ENCODE measurements at regions not wholly inside any gene's neighbourhood (a gene's known extent, or its start where the extent isn't known, plus 50 kb on each side); places are given as distances from the start of the nearest gene placed in this dataset.

DNA sequence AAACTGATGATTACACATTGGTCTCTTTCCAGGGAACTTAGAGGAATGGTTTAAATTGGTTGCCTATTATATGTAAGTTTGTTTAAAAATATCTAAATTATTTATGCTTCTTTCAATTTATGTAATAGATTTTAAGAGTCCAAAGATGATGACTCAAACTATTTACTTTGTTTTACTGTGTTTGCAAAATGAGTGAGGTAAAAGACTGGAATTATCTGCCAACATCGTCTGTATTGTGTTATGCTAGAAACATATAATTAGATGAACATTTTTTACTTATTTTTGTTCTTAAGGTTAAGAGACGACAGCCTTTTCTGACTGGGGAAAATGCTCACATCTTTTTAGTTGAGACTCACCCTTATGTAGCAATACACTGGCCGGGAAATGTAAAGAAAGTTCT is 51.1 kb upstream of the SYTL5 start:
- no peaks in the 10 kb centered on the region for H3K9me3 Mint-ChIP-seq
- intact Hi-C loops (cut with micrococcal nuclease) = no loop called here
- no peak overlapping the region for H3K4me3 Mint-ChIP-seq
- no peak overlapping the region for H3K27ac Mint-ChIP-seq
- no peaks in the 10 kb centered on the region for H3K27me3 Mint-ChIP-seq
- no peaks in the 10 kb centered on the region for H3K36me3 Mint-ChIP-seq (ENCODE audit: low read depth)
- H3K4me1 Mint-ChIP-seq (ENCODE audit: low read depth) = no peaks in the 10 kb centered on the region

DNA sequence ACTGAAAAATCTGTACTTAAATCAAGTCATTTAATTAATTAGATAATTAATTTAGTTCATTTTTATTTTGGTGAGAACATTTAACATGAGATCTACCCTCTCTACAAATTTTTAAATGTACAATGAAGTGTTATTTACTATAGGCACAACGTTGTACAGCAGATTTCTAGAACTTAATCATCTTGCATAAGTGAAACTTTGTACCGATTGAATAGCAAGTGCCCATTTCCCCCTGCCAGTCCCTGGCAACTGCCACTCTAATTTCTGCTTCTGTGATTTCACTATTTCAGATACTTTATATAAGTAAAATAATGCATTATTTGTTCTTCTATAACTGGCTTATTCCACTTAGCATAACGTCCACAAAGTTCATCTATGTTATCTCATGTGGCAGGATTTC is 50.1 kb upstream of the SYTL5 start:
- Mint-ChIP-seq H3K36me3 (ENCODE audit: low read depth) (no peaks in the 10 kb centered on the region), H3K4me3 (no peak overlapping the region), H3K27ac (no peak overlapping the region), H3K27me3 (no peaks in the 10 kb centered on the region), H3K4me1 (ENCODE audit: low read depth) (no peaks in the 10 kb centered on the region), H3K9me3 (no peaks in the 10 kb centered on the region)
- intact Hi-C loops (cut with micrococcal nuclease) = no loop called here
